IMR-90 (cell line): ENCODE measurements at regions not wholly inside any gene's neighbourhood (a gene's known extent, or its start where the extent isn't known, plus 50 kb on each side); places are given as distances from the start of the nearest gene placed in this dataset.

Source experiments
- ATAC-seq: fragments of 200-7000 bp; cut with Tn5 transposase; 2 replicates; pipeline ENCODE4 v1.9.1; 2020; ENCODE audit warnings: low read depth, mild to moderate bottlenecking, moderate library complexity
- BruUV-seq: library from RNA; stranded (reverse); fragments of 400-500 nt; replicated peaks from 2 replicates; lab custom pipeline; 2021; lab: Mats Ljungman, UMichigan
- CTCF ChIA-PET: fragments of 300-600 bp; formaldehyde crosslinking; extraction: SDS; loops from one replicate; lab custom pipeline; 2021; ENCODE audit warnings: antibody characterized with exemption; lab: Yijun Ruan, JAX
- POLR2A ChIA-PET: fragments of 300-600 bp; sonication (Branson Sonifier 250); formaldehyde crosslinking; loops from one replicate; lab custom pipeline; 2022; ENCODE audit warnings: antibody characterized with exemption; ENCODE audit not compliant: unreplicated experiment; lab: Charles Lee
- DNase-seq: peaks from one replicate; pipeline ENCODE4 v3.0.0; 2013
- H2AFZ ChIP-seq: replicated peaks from 2 replicates; pipeline ENCODE3; 2013; ENCODE audit warnings: low read length, mild to moderate bottlenecking; ENCODE audit not compliant: poor library complexity
- H2AK5ac ChIP-seq: 2 replicates; pipeline ENCODE4 v1.6.1; 2013; ENCODE audit warnings: low read depth, low read length, inconsistent platforms
- H2AK9ac ChIP-seq: replicated peaks from 2 replicates; pipeline ENCODE3; 2013; ENCODE audit warnings: mild to moderate bottlenecking, low read depth, low read length, moderate library complexity; ENCODE audit not compliant: poor library complexity
- H2BK120ac ChIP-seq: 2 replicates; pipeline ENCODE4 v1.6.1; 2013; ENCODE audit warnings: low read depth, low read length, inconsistent platforms
- H2BK15ac ChIP-seq: 3 replicates; pipeline ENCODE4 v1.6.1; 2013; ENCODE audit warnings: low read depth, low read length, inconsistent platforms
- H2BK20ac ChIP-seq: 2 replicates; pipeline ENCODE4 v1.6.1; 2013; ENCODE audit warnings: low read depth, mild to moderate bottlenecking, inconsistent platforms, low read length, moderate library complexity
- H2BK5ac ChIP-seq: 2 replicates; pipeline ENCODE4 v1.6.1; 2013; ENCODE audit warnings: mild to moderate bottlenecking, low read depth, low read length, inconsistent platforms; ENCODE audit not compliant: poor library complexity, severe bottlenecking
- H3K14ac ChIP-seq: replicated peaks from 2 replicates; pipeline ENCODE4 v1.6.1; 2013; ENCODE audit warnings: low read depth, low read length, inconsistent platforms
- H3K18ac ChIP-seq: 2 replicates; pipeline ENCODE4 v1.6.1; 2013; ENCODE audit warnings: low read depth, low read length, control low read depth
- H3K23ac ChIP-seq: 2 replicates; pipeline ENCODE4 v1.6.1; 2013; ENCODE audit warnings: low read depth, low read length, inconsistent platforms
- H3K27ac ChIP-seq: 2 replicates; pipeline ENCODE4 v1.5.1; 2013; ENCODE audit warnings: mild to moderate bottlenecking, control low read depth, low read length; ENCODE audit not compliant: insufficient read depth
- H3K27me3 ChIP-seq: 2 replicates; pipeline ENCODE4 v1.6.1; 2013; ENCODE audit warnings: low read length; ENCODE audit not compliant: control insufficient read depth, insufficient read depth
- H3K36me3 ChIP-seq: 2 replicates; pipeline ENCODE4 v1.6.1; 2013; ENCODE audit warnings: low read length, mixed read lengths; ENCODE audit not compliant: control insufficient read depth, insufficient read depth
- H3K4ac ChIP-seq: 2 replicates; pipeline ENCODE4 v1.6.1; 2013; ENCODE audit warnings: low read depth, low read length, inconsistent platforms
- H3K4me1 ChIP-seq: 2 replicates; pipeline ENCODE4 v1.6.1; 2013; ENCODE audit warnings: low read length, mixed read lengths; ENCODE audit not compliant: control insufficient read depth, insufficient read depth
- H3K4me2 ChIP-seq: 2 replicates; pipeline ENCODE4 v1.6.1; 2013; ENCODE audit warnings: low read depth, mild to moderate bottlenecking, control low read depth, low read length, moderate library complexity
- H3K4me3 ChIP-seq: 2 replicates; pipeline ENCODE4 v1.5.1; 2013; ENCODE audit warnings: low read depth, mild to moderate bottlenecking, control low read depth, low read length, moderate library complexity; ENCODE audit not compliant: insufficient read depth
- H3K56ac ChIP-seq: 2 replicates; pipeline ENCODE4 v1.6.1; 2013; ENCODE audit warnings: low read length, inconsistent platforms; ENCODE audit not compliant: insufficient read depth; ENCODE audit errors: extremely low read depth
- H3K79me1 ChIP-seq, 2 experiments: 2 replicates each; pipeline ENCODE4 v1.6.1; 2013; ENCODE audit warnings: low read length in 2 of 2, inconsistent platforms in 1 of 2, low read depth in 1 of 2
- H3K9ac ChIP-seq: 2 replicates; pipeline ENCODE4 v1.6.1; 2013; ENCODE audit warnings: low read depth, low read length, control low read depth
- H3K9me1 ChIP-seq: 2 replicates; pipeline ENCODE4 v1.6.1; 2013; ENCODE audit warnings: low read length, inconsistent platforms; ENCODE audit not compliant: insufficient read depth
- H3K9me3 ChIP-seq: 2 replicates; pipeline ENCODE4 v1.6.1; 2013; ENCODE audit warnings: low read length; ENCODE audit not compliant: control insufficient read depth, insufficient read depth
- H4K20me1 ChIP-seq: 2 replicates; pipeline ENCODE4 v1.6.1; 2013; ENCODE audit warnings: low read length, inconsistent platforms; ENCODE audit not compliant: insufficient read depth
- H4K5ac ChIP-seq: 2 replicates; pipeline ENCODE4 v1.6.1; 2013; ENCODE audit warnings: mild to moderate bottlenecking, low read depth, low read length, control low read depth
- H4K8ac ChIP-seq, 2 experiments: 2 replicates each; pipeline ENCODE4 v1.6.1; 2013; ENCODE audit warnings: low read depth in 2 of 2, low read length in 2 of 2, control low read depth in 1 of 2, inconsistent platforms in 1 of 2
- H4K91ac ChIP-seq: 2 replicates; pipeline ENCODE4 v1.6.1; 2013; ENCODE audit warnings: low read depth, low read length, inconsistent platforms; ENCODE audit not compliant: insufficient read depth
- BHLHE40 ChIP-seq: fragments of 150-350 bp; IDR thresholded peaks from 2 replicates; pipeline ENCODE4 v1.6.1; 2016; ENCODE audit warnings: mild to moderate bottlenecking, low read depth, low read length
- CEBPB ChIP-seq: IDR thresholded peaks from 2 replicates; pipeline ENCODE4 v1.6.1; 2012; ENCODE audit warnings: low read depth, low read length, improper control_type of control experiment
- CHD1 ChIP-seq: IDR thresholded peaks from 2 replicates; pipeline ENCODE4 v1.6.1; 2012; ENCODE audit warnings: low read depth, low read length, improper control_type of control experiment
- CTCF ChIP-seq: conservative IDR thresholded peaks from 2 replicates; pipeline ENCODE4 v1.5.1; 2012; ENCODE audit warnings: mild to moderate bottlenecking, low read depth, low read length, improper control_type of control experiment
- FOS ChIP-seq: fragments of 150-350 bp; IDR thresholded peaks from 2 replicates; pipeline ENCODE4 v1.6.1; 2016; ENCODE audit warnings: low read depth, low read length
- MAFK ChIP-seq: IDR thresholded peaks from 2 replicates; pipeline ENCODE4 v1.6.1; 2012; ENCODE audit warnings: low read depth, low read length, improper control_type of control experiment
- MAZ ChIP-seq: IDR thresholded peaks from 2 replicates; pipeline ENCODE4 v1.6.1; 2012; ENCODE audit warnings: low read depth, mild to moderate bottlenecking, low read length, improper control_type of control experiment, moderate library complexity, borderline replicate concordance
- MXI1 ChIP-seq: IDR thresholded peaks from 2 replicates; pipeline ENCODE4 v1.6.1; 2012; ENCODE audit warnings: low read depth, mild to moderate bottlenecking, low read length, moderate library complexity, borderline replicate concordance
- NFE2L2 ChIP-seq: fragments of 150-350 bp; IDR thresholded peaks from 2 replicates; pipeline ENCODE4 v1.6.1; 2016; ENCODE audit warnings: low read depth, mild to moderate bottlenecking, low read length
- POLR2A ChIP-seq: IDR thresholded peaks from 2 replicates; pipeline ENCODE4 v1.6.1; 2012; ENCODE audit warnings: mild to moderate bottlenecking, low read depth, low read length
- RAD21 ChIP-seq: IDR thresholded peaks from 2 replicates; pipeline ENCODE4 v1.6.1; 2012; ENCODE audit warnings: low read length, improper control_type of control experiment
- RCOR1 ChIP-seq: IDR thresholded peaks from 2 replicates; pipeline ENCODE4 v1.6.1; 2012; ENCODE audit warnings: mild to moderate bottlenecking, low read length, improper control_type of control experiment; ENCODE audit not compliant: insufficient replicate concordance
- RFX5 ChIP-seq: IDR thresholded peaks from 2 replicates; pipeline ENCODE4 v1.8.0; 2012; ENCODE audit warnings: low read depth, mild to moderate bottlenecking, low read length, moderate library complexity
- SMC3 ChIP-seq: fragments of 150-350 bp; IDR thresholded peaks from 2 replicates; pipeline ENCODE4 v1.6.1; 2016; ENCODE audit warnings: low read depth, mild to moderate bottlenecking, antibody characterized with exemption, low read length, moderate library complexity
- USF2 ChIP-seq: fragments of 150-350 bp; IDR thresholded peaks from 2 replicates; pipeline ENCODE4 v1.6.1; 2017; ENCODE audit warnings: mild to moderate bottlenecking, antibody characterized with exemption, low read length, low read depth
- WGBS, 2 experiments: methylation state at CpG; one replicate each; pipeline versions ENCODE4 v1.1.5 to v1.1.7; 2013; ENCODE audit warnings: missing lambda C conversion rate in 2 of 2; ENCODE audit not compliant: insufficient read length in 1 of 2; ENCODE audit errors: extremely low coverage in 2 of 2; 5-methylcytosine and 5-hydroxymethylcytosine counted together
- dilution Hi-C: fragments of 300-500 bp; cut with HindIII; formaldehyde crosslinking; loops from one replicate; pipeline ENCODE4 v1.14.3; 2018; ENCODE audit warnings: low sequenced_read_pairs; ENCODE audit not compliant: unreplicated experiment
- in situ Hi-C: fragments of 300-500 bp; cut with MboI; formaldehyde crosslinking; loops from 3 replicates; pipeline ENCODE4 v1.14.3; 2019; ENCODE audit warnings: low sequenced_read_pairs, inconsistent platforms, mixed read lengths
- intact Hi-C: fragments of 100-400 bp; cut with micrococcal nuclease; formaldehyde crosslinking; loops from 2 replicates; pipeline ENCODE4 v1.10.0; 2022
- TF ChIP-seq, protein P1 (sequence below): fragments of 150-350 bp; IDR thresholded peaks from 2 replicates; pipeline ENCODE4 v1.6.1; 2016; ENCODE audit warnings: low read depth, mild to moderate bottlenecking, low read length, moderate library complexity, borderline replicate concordance

DNA sequence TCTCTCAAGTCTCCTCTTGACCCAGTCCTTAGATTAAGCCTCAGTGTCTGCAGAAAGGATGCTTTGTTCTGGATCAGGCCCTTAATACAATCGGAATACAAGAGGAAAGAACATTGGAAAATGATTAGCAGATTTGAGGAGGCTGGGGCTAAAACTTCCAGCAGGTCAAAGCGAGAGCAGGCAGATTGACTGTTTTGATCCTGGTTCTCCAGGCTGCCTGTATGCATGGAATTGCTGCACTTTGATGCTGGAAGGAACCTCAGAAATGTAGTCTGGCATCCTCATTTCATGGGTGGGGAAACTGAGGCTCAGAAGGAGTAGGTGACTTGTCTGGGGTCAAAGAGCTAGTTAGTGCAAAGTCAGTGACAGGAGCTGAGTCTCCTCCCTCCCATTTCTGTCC is 202.8 kb downstream of the EMX2 start:
- Histone ChIP-seq H3K23ac (no peak overlapping the region), H3K9me3 (peaks cover 32% of the 10 kb centered on the region), H2BK5ac (no peak overlapping the region), H3K14ac (no peak overlapping the region), H3K18ac (no peak overlapping the region), H4K5ac (no peak overlapping the region), H2AK5ac (no peak overlapping the region), H2AFZ (peak overlapping the region; percentile 21), H3K4me3 (no peak overlapping the region), H3K9ac (no peak overlapping the region), H2BK15ac (no peak overlapping the region), H4K20me1 (no peaks in the 10 kb centered on the region), H3K27ac (no peak overlapping the region), H3K9me1 (no peaks in the 10 kb centered on the region), H3K4me1 (no peaks in the 10 kb centered on the region), H3K4ac (no peak overlapping the region), H2AK9ac (no peak overlapping the region), H2BK120ac (no peak overlapping the region), H3K79me1 (no peaks in the 10 kb centered on the region), H2BK20ac (no peak overlapping the region), H3K56ac (no peak overlapping the region), H4K91ac (no peak overlapping the region), H3K36me3 (no peaks in the 10 kb centered on the region), H3K27me3 (no peaks in the 10 kb centered on the region), H3K4me2 (no peak overlapping the region), H4K8ac (no peak overlapping the region)
- DNase-seq (no peak), ATAC-seq (no peak)
- ChIA-PET CTCF (no interaction called here), POLR2A (no interaction called here)
- dilution Hi-C loops (no loop called here), intact Hi-C loops (no loop called here), in situ Hi-C loops (no loop called here)
- BruUV-seq, result no TSS peak
- 80% methylated on average over 1 of the region's 2 CpGs; no CpG with 5 or more reads in 1 of the 2 experiments for WGBS, 2 experiments
- TF ChIP-seq CTCF (no peak), RFX5 (no peak), CEBPB (no peak), USF2 (no peak), MXI1 (no peak), POLR2A (no peak), SMC3 (no peak), CHD1 (no peak), FOS (no peak), RCOR1 (no peak), BHLHE40 (no peak), MAZ (no peak), MAFK (no peak), RAD21 (no peak), NFE2L2 (no peak)
- TF ChIP-seq, protein P1, sequence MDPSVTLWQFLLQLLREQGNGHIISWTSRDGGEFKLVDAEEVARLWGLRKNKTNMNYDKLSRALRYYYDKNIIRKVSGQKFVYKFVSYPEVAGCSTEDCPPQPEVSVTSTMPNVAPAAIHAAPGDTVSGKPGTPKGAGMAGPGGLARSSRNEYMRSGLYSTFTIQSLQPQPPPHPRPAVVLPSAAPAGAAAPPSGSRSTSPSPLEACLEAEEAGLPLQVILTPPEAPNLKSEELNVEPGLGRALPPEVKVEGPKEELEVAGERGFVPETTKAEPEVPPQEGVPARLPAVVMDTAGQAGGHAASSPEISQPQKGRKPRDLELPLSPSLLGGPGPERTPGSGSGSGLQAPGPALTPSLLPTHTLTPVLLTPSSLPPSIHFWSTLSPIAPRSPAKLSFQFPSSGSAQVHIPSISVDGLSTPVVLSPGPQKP, result no peak
